ENCODE measurements at regions not wholly inside any gene's neighbourhood (a gene's known extent, or its start where the extent isn't known, plus 50 kb on each side); places are given as distances from the start of the nearest gene placed in this dataset.

DNA sequence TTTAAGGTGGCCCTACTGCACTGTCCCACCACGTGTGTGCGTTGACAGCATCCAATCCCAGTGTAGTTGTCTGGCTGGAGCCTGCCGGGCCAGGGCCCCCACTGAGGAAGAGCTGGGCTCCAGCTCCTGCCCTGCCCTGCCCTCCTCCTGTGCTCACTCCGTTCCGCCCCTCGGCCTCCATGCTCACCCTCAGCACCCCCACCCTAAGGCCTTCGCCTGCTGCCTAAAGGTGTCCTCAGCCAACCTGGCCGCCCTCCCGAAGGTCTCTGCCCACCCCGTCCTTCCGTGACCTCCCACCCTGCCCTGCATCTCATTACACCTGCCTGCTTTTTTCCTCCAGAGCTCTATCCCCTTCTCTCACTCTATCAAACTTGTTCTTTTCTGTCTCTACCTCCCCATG lies 118.0 kb downstream of the TPRA1 start:
- TF ChIP-seq, protein P1, sequence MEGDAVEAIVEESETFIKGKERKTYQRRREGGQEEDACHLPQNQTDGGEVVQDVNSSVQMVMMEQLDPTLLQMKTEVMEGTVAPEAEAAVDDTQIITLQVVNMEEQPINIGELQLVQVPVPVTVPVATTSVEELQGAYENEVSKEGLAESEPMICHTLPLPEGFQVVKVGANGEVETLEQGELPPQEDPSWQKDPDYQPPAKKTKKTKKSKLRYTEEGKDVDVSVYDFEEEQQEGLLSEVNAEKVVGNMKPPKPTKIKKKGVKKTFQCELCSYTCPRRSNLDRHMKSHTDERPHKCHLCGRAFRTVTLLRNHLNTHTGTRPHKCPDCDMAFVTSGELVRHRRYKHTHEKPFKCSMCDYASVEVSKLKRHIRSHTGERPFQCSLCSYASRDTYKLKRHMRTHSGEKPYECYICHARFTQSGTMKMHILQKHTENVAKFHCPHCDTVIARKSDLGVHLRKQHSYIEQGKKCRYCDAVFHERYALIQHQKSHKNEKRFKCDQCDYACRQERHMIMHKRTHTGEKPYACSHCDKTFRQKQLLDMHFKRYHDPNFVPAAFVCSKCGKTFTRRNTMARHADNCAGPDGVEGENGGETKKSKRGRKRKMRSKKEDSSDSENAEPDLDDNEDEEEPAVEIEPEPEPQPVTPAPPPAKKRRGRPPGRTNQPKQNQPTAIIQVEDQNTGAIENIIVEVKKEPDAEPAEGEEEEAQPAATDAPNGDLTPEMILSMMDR (IDR thresholded peaks at IDR 0.05) = no peak
- TF ChIP-seq, protein P2, sequence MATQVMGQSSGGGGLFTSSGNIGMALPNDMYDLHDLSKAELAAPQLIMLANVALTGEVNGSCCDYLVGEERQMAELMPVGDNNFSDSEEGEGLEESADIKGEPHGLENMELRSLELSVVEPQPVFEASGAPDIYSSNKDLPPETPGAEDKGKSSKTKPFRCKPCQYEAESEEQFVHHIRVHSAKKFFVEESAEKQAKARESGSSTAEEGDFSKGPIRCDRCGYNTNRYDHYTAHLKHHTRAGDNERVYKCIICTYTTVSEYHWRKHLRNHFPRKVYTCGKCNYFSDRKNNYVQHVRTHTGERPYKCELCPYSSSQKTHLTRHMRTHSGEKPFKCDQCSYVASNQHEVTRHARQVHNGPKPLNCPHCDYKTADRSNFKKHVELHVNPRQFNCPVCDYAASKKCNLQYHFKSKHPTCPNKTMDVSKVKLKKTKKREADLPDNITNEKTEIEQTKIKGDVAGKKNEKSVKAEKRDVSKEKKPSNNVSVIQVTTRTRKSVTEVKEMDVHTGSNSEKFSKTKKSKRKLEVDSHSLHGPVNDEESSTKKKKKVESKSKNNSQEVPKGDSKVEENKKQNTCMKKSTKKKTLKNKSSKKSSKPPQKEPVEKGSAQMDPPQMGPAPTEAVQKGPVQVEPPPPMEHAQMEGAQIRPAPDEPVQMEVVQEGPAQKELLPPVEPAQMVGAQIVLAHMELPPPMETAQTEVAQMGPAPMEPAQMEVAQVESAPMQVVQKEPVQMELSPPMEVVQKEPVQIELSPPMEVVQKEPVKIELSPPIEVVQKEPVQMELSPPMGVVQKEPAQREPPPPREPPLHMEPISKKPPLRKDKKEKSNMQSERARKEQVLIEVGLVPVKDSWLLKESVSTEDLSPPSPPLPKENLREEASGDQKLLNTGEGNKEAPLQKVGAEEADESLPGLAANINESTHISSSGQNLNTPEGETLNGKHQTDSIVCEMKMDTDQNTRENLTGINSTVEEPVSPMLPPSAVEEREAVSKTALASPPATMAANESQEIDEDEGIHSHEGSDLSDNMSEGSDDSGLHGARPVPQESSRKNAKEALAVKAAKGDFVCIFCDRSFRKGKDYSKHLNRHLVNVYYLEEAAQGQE (IDR thresholded peaks at IDR 0.05) = no peak
- TF ChIP-seq ESRRA (IDR thresholded peaks at IDR 0.05; ENCODE audit: borderline replicate concordance, low read length) (no peak), ZFP36 (IDR thresholded peaks at IDR 0.05; ENCODE audit: borderline replicate concordance, partially characterized antibody) (no peak), CHD4 (IDR thresholded peaks at IDR 0.05; ENCODE audit: borderline replicate concordance) (no peak), EP300 (IDR thresholded peaks at IDR 0.05) (no peak), POLR2A (IDR thresholded peaks at IDR 0.05; ENCODE audit: low read length) (no peak), RAD21 (conservative IDR thresholded peaks at IDR 0.05 in 1 of 2, IDR thresholded peaks at IDR 0.05 in 1 of 2) (no peak)
- TF ChIP-seq, protein P3, sequence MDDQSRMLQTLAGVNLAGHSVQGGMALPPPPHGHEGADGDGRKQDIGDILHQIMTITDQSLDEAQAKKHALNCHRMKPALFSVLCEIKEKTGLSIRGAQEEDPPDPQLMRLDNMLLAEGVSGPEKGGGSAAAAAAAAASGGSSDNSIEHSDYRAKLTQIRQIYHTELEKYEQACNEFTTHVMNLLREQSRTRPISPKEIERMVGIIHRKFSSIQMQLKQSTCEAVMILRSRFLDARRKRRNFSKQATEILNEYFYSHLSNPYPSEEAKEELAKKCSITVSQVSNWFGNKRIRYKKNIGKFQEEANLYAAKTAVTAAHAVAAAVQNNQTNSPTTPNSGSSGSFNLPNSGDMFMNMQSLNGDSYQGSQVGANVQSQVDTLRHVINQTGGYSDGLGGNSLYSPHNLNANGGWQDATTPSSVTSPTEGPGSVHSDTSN (IDR thresholded peaks at IDR 0.05) = no peak
